ENCODE measurements at regions not wholly inside any gene's neighbourhood (a gene's known extent, or its start where the extent isn't known, plus 50 kb on each side); places are given as distances from the start of the nearest gene placed in this dataset.

- peaks cover 3% of the 10 kb centered on the region for H3K9me3 Mint-ChIP-seq (ENCODE audit: unreplicated experiment)
- no peak for DNase-seq
- H3K4me3 Mint-ChIP-seq (ENCODE audit: unreplicated experiment), result no peak overlapping the region
- no peak for TF ChIP-seq CTCF (IDR thresholded peaks at IDR 0.05; ENCODE audit: partially characterized antibody, unreplicated experiment)
- peaks cover 11% of the 10 kb centered on the region for H3K4me1 Mint-ChIP-seq (ENCODE audit: low read depth, unreplicated experiment)
- peak overlapping the region; percentile 11 for H3K27ac Mint-ChIP-seq (ENCODE audit: unreplicated experiment)
- H3K27me3 Mint-ChIP-seq (ENCODE audit: unreplicated experiment), result peaks cover 1% of the 10 kb centered on the region
- H3K36me3 Mint-ChIP-seq (ENCODE audit: unreplicated experiment), result no peaks in the 10 kb centered on the region
These were observed 120.2 kb upstream of the PFN2 start for GRCh38 chr3:150090877-150091276.

GRCh38 chr3:150090006-150090405 lies 119.3 kb upstream of the PFN2 start:
- Mint-ChIP-seq H3K9me3 (ENCODE audit: unreplicated experiment) (peaks cover 3% of the 10 kb centered on the region), H3K4me3 (ENCODE audit: unreplicated experiment) (no peak overlapping the region), H3K27ac (ENCODE audit: unreplicated experiment) (no peak overlapping the region), H3K27me3 (ENCODE audit: unreplicated experiment) (peaks cover 1% of the 10 kb centered on the region), H3K36me3 (ENCODE audit: unreplicated experiment) (no peaks in the 10 kb centered on the region), H3K4me1 (ENCODE audit: low read depth, unreplicated experiment) (peaks cover 10% of the 10 kb centered on the region)
- no peak for DNase-seq
- TF ChIP-seq CTCF (IDR thresholded peaks at IDR 0.05; ENCODE audit: partially characterized antibody, unreplicated experiment), result no peak

GRCh38 chr3:150084128-150084527 lies 113.4 kb upstream of the PFN2 start:
- peaks cover 3% of the 10 kb centered on the region for H3K27me3 Mint-ChIP-seq (ENCODE audit: unreplicated experiment)
- H3K36me3 Mint-ChIP-seq (ENCODE audit: unreplicated experiment), result no peaks in the 10 kb centered on the region
- TF ChIP-seq CTCF (IDR thresholded peaks at IDR 0.05; ENCODE audit: partially characterized antibody, unreplicated experiment), result no peak
- H3K4me1 Mint-ChIP-seq (ENCODE audit: low read depth, unreplicated experiment), result peaks cover 15% of the 10 kb centered on the region
- H3K9me3 Mint-ChIP-seq (ENCODE audit: unreplicated experiment), result peaks cover 7% of the 10 kb centered on the region
- DNase-seq, result no peak
- H3K4me3 Mint-ChIP-seq (ENCODE audit: unreplicated experiment), result no peak overlapping the region
- H3K27ac Mint-ChIP-seq (ENCODE audit: unreplicated experiment), result no peak overlapping the region

- peaks cover 2% of the 10 kb centered on the region for H3K27me3 Mint-ChIP-seq (ENCODE audit: unreplicated experiment)
- TF ChIP-seq CTCF (IDR thresholded peaks at IDR 0.05; ENCODE audit: partially characterized antibody, unreplicated experiment), result no peak
- H3K4me3 Mint-ChIP-seq (ENCODE audit: unreplicated experiment), result no peak overlapping the region
- no peak for DNase-seq
- H3K9me3 Mint-ChIP-seq (ENCODE audit: unreplicated experiment), result peaks cover 7% of the 10 kb centered on the region
- no peak overlapping the region for H3K27ac Mint-ChIP-seq (ENCODE audit: unreplicated experiment)
- H3K36me3 Mint-ChIP-seq (ENCODE audit: unreplicated experiment), result no peaks in the 10 kb centered on the region
- H3K4me1 Mint-ChIP-seq (ENCODE audit: low read depth, unreplicated experiment), result peaks cover 19% of the 10 kb centered on the region
These were observed 113.0 kb upstream of the PFN2 start for GRCh38 chr3:150083655-150084042.

GRCh38 chr3:150082898-150083654 lies 112.4 kb upstream of the PFN2 start:
- no peak for TF ChIP-seq CTCF (IDR thresholded peaks at IDR 0.05; ENCODE audit: partially characterized antibody, unreplicated experiment)
- Mint-ChIP-seq H3K27ac (ENCODE audit: unreplicated experiment) (no peak overlapping the region), H3K27me3 (ENCODE audit: unreplicated experiment) (peaks cover 2% of the 10 kb centered on the region), H3K36me3 (ENCODE audit: unreplicated experiment) (no peaks in the 10 kb centered on the region), H3K9me3 (ENCODE audit: unreplicated experiment) (peaks cover 7% of the 10 kb centered on the region), H3K4me1 (ENCODE audit: low read depth, unreplicated experiment) (peaks cover 19% of the 10 kb centered on the region), H3K4me3 (ENCODE audit: unreplicated experiment) (no peak overlapping the region)
- no peak for DNase-seq
